ENCODE measurements at regions not wholly inside any gene's neighbourhood (a gene's known extent, or its start where the extent isn't known, plus 50 kb on each side); places are given as distances from the start of the nearest gene placed in this dataset.
A peak's percentile ranks its signal among the peaks of the same experiment; 100 is the strongest.
"Not testable (repeated sequence)": the region's sequence is repeated elsewhere in the genome, so short reads cannot be mapped to it uniquely, and the experiment has no call there.

DNA sequence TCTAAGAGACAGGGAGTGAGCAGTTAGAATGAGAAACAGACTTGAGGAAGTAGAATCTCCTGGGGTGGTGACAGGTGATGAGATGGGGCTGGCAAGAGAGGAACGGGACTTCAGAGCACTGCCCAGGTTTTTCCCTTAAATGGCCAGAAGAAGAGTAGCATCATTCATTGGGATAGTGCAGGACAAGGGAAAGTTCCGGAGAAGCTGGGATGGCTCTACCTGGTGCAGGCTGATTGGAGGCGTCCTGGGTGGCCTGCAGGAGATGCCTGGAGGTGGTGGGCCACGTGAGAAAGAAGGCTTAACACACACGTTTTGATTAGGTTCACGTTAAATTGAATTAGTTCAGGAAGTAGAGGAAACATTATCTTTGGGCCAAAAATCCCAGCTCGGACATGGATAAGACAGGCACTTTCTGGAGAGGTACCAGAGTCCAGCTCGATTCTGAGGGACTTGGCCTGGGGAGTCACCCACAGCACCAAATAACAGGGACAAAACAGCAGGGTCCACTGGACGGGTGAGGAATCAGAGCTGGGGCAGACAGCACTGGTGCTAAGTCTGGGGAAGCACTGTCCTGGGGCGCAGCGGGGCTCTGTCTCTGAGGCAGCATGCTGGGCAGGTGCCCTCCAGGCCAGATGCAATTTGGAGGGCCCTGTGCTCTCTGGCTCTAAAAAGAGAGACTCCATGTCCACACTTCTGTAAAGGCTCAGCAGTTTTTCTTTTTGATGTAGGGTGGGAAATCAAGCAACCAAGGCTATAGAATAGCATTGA, 512.3 kb upstream of the RAB6C start:
- DNase-seq (ENCODE audit: low spot score), result no peak

- DNase-seq (ENCODE audit: low spot score), result no peak
These were observed 511.5 kb upstream of the RAB6C start for GRCh38 chr2:129467941-129468340.

DNA sequence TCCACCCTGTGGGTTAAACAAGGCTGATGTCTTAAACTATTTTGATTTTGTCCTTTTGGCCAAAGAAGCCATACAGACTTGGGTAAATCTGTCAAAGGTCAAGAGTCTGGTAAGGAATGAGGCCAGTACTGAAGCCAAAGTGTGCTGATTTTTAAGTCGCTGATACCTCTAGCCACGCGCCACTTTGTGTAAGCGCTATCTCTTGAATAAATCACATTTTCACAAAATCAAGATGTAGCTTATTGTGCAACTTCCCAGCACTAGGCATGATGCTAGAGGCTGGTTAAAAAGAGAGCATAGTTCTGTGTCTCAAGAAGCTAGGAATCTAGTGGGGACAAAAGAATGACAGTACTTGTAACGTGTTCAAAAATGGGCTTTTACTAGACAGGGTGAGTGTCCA, 510.6 kb upstream of the RAB6C start:
- DNase-seq (ENCODE audit: low spot score), result no peak

DNA sequence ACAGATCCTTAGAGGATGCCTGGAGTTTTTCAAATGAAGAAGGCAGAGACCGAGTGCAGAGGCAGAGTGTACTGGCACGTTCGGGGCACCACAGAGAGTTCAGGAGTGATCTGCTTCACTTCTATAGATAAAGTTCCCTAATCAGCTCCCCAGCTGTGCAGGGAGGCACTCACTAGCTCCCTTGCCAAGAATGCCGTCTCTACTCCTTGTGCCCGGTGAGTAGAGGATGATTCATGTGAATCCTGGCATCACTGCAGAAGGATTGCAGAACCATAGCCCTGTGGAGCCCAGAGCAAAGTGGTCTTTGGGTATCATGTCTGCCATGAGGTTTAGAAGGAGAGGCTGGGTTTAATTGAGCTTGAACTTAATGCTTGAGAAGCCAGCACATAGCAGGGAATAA, 510.1 kb upstream of the RAB6C start:
- peak; percentile 3 for DNase-seq (ENCODE audit: low spot score)

DNA sequence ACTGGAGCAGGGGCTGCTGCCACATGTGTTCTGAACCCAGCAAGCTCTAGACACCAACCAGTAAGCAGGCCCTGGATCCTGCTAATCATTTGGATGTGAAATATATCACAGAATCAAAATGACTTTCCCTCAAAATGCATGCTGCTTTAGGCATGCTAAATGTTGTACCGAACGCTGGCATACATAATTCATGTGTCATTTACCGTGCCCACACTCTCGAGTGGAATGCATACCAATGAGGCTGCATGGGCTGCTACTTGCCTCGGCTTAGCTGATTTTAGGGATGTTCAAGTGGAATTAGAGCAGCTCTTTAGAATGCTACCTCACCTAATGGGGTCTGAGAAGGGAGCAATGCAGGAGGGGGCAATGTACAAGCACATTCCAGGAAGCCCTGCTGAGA, 509.6 kb upstream of the RAB6C start:
- no peak for DNase-seq (ENCODE audit: low spot score)

GRCh38 chr2:129478902-129479517, 500.5 kb upstream of the RAB6C start:
- DNase-seq (ENCODE audit: low spot score), result no peak

- DNase-seq (ENCODE audit: low spot score), result no peak
These were observed 499.6 kb upstream of the RAB6C start for GRCh38 chr2:129479892-129480291.

- DNase-seq (ENCODE audit: low spot score), result no peak
These were observed 498.7 kb upstream of the RAB6C start for GRCh38 chr2:129480790-129481189.

DNA sequence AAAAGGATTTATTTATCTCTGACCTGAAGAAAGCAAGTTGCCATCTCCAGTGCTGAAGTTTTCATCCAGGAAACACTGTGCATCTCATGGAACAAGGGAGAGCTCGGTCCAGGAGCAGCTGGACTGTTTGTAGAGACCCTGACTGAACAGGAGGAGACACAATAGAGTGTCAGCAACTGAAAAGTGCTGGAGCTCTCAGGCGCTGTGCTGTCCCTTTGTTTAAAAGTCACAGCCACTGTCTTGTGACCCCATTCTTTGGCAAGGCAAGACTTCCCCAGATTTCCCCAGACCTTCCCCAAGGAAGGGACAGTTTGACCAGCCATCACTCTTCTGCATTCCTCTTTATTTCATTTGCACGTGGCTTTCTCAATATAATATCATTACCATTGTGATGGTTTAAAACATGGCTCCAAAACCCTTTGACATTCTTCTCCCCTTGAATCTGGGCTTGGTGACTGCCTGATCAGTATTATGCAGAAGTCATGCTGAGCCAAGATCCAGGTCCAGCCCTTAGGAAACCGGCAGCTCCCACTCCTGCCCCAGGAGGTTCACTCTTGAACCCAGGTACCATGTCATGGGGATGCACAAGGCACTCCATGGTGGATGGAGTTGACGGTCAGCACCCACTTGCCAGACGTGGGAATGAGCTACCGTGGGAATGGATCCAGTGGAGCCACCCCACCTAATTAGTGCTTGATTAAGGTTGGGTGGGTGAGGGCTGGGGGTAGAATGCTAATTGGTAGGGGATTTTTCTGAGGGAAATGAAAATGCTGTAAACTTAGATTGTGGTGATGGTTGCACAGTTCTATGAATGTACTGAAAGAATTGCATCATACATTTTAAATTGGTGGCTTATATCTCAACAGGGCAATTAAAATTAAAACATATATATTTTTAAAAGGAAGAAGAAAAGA, 497.9 kb upstream of the RAB6C start:
- DNase-seq (ENCODE audit: low spot score), result no peak

- no peak for DNase-seq (ENCODE audit: low spot score)
These were observed 496.8 kb upstream of the RAB6C start for GRCh38 chr2:129482626-129483025.

DNA sequence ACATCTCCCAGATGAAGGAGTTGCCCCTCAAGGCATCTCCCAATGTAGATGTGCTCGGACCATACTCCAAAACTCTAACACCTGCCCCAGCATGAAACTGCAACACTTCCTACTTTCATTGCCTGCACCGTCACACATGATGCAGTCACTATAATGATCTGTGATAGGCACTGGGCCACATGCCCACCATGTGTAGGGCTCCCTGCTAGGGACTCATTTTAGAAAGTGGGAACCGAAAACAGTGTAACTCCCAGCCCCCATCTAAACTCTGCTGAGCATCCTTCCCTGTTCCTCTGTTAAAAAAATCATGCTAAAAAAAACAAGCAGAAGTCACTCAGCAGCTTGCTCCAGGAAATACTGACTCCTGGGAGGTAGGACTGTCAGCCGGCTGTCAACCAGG, 496.1 kb upstream of the RAB6C start:
- DNase-seq (ENCODE audit: low spot score), result no peak

- no peak for DNase-seq (ENCODE audit: low spot score)
These were observed 494.2 kb upstream of the RAB6C start for GRCh38 chr2:129484999-129485897.

GRCh38 chr2:129488376-129488775, 491.1 kb upstream of the RAB6C start:
- no peak for DNase-seq (ENCODE audit: low spot score)

GRCh38 chr2:129490641-129491040, 488.8 kb upstream of the RAB6C start:
- peak; percentile 86 for DNase-seq (ENCODE audit: low spot score)

GRCh38 chr2:129491308-129491707, 488.2 kb upstream of the RAB6C start:
- no peak for DNase-seq (ENCODE audit: low spot score)

DNA sequence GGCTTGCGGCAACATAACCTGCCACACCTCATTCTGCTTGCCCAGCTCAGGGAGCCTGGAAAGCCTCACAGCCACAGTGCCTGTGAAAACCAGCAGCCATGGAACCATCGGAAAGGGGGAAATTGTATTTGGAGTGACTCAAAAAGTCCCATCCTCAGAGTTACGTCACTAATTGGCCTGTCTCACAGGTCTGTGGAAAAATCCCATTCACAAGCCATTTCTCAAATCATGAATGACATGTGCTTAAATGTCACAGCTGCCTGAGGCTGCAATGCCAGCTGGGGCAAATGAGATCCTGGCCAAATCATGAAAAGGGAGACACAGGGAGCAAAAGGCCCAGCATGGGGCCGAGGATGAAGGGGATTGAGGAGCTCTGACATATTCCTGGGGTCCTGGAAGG, 486.9 kb upstream of the RAB6C start:
- DNase-seq (ENCODE audit: low spot score), result no peak

GRCh38 chr2:129499747-129500146, 479.7 kb upstream of the RAB6C start:
- peak; percentile 47 for DNase-seq (ENCODE audit: low spot score)

DNA sequence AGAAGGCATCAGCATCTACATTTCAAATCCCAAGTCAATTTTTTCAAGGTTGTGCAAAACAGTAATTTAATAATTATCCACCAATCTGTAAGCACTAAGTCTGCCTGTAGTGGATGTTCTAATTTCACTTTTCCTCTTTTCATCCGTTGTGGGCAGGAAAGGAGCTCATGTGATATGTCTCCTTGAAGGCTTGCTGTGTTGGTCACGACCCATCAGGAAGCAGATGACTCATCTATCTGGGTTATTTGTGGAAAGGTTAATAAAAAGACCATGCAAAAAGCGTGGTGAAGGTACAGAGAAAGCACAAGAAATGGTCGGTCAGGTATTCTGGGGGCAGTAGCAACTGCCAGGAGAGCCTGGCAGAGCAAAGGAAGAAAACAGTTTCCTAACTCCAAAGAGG, 476.7 kb upstream of the RAB6C start:
- DNase-seq (ENCODE audit: low spot score), result peak; percentile 76

DNA sequence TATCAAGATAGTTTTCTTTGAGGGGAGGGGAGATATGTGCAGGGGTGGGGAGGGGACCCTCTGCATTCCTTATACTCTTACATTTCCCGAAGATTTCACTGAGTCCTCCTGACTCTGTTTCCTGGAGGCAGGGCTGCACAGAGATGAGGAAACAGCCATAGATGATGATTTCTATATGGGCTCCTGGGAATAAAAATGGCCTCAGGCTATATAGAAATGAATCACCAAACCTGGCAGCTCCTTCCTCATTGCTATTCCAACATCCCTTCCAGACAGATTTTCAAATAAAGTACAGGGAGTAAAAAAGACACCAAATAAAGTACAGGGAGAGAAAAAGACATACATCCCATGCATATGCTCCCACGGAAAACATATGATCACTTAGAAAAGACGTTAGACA, 474.8 kb upstream of the RAB6C start:
- DNase-seq (ENCODE audit: low spot score), result no peak

DNA sequence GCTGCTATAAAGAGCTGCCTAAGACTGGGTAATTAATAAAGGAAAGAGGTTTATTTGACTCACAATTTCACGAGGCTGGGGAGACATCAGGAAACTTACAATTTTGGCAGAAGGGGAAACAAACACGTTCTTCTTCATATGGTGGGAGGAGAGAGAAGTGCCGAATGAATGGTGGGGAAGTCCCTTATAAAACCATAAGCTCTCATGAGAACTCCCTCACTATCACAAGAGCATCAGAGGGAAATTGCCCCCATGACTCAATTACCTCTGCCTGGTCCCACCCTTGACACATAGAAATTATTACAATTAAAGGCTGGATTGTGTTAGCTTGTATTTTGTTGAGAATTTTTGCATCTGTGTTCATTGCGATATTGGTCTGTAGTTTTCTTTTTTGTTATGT, 460.5 kb upstream of the RAB6C start:
- DNase-seq (ENCODE audit: low spot score), result no peak

GRCh38 chr2:129532158-129532557, 447.3 kb upstream of the RAB6C start:
- not testable (repeated sequence) for DNase-seq (ENCODE audit: low spot score)

DNA sequence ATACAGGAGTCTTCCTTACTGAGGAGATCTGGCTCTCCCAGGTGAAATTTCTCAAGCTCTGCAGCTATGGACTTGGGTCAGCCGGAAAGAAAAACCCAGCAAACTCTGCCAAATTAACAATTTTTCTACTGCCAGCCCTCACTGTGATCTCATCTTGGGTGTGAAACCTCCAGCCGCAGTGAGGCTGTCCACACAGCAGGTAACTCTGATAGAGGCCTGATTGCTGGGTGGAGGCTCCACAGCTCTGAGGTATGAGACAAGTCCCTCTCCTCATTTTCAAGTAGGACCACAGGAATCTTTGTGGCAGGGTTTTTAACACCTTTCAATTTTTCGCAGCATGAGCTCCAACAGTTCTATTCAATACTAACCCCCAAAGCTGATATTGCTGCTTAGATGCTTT, 430.6 kb upstream of the RAB6C start:
- DNase-seq (ENCODE audit: low spot score), result no peak
